GM23338 (cell line): ENCODE measurements at regions not wholly inside any gene's neighbourhood (a gene's known extent, or its start where the extent isn't known, plus 50 kb on each side); places are given as distances from the start of the nearest gene placed in this dataset.

Source experiments
- ATAC-seq: fragments of 200-7000 bp; cut with Tn5 transposase; 3 replicates; pipeline ENCODE4 v1.9.1; 2020
- DNase-seq: peaks from one replicate; pipeline ENCODE4 v3.0.0-alpha.2; 2015; ENCODE audit warnings: low spot score
- H2AFZ ChIP-seq: fragments of 200-600 bp; sonication (generic); 2 replicates; pipeline ENCODE4 v1.8.0; 2016; ENCODE audit warnings: antibody characterized with exemption, mild to moderate bottlenecking, moderate library complexity
- H3F3A ChIP-seq: fragments of 200-600 bp; sonication (generic); replicated peaks from 2 replicates; pipeline ENCODE4 v1.8.0; 2017; ENCODE audit warnings: antibody characterized with exemption, mixed run types, low read depth
- H3K27ac ChIP-seq: fragments of 200-600 bp; sonication (generic); 2 replicates; pipeline ENCODE4 v1.6.1; 2016; ENCODE audit warnings: low read depth
- H3K27me3 ChIP-seq: fragments of 200-600 bp; sonication (generic); 2 replicates; pipeline ENCODE4 v1.8.0; 2016; ENCODE audit warnings: mild to moderate bottlenecking, mixed run types, moderate library complexity; ENCODE audit not compliant: insufficient read depth
- H3K36me3 ChIP-seq: fragments of 200-600 bp; sonication (generic); 2 replicates; pipeline ENCODE4 v1.8.0; 2016; ENCODE audit warnings: mild to moderate bottlenecking; ENCODE audit not compliant: insufficient read depth
- H3K4me1 ChIP-seq: fragments of 200-600 bp; sonication (generic); 2 replicates; pipeline ENCODE4 v1.8.0; 2016; ENCODE audit warnings: mild to moderate bottlenecking, moderate library complexity; ENCODE audit not compliant: insufficient read depth
- H3K4me2 ChIP-seq: fragments of 200-600 bp; sonication (generic); 2 replicates; pipeline ENCODE4 v1.7.1; 2017; ENCODE audit warnings: mixed run types
- H3K4me3 ChIP-seq: fragments of 200-600 bp; sonication (generic); 2 replicates; pipeline ENCODE4 v1.6.1; 2016; ENCODE audit warnings: mixed run types
- H3K79me2 ChIP-seq: fragments of 200-600 bp; sonication (generic); replicated peaks from 2 replicates; pipeline ENCODE4 v1.8.0; 2017; ENCODE audit warnings: mild to moderate bottlenecking; ENCODE audit not compliant: insufficient read depth
- H3K9me2 ChIP-seq: fragments of 200-600 bp; sonication (generic); 2 replicates; pipeline ENCODE4 v1.8.0; 2017; ENCODE audit not compliant: insufficient read depth
- H4K20me1 ChIP-seq: fragments of 200-600 bp; sonication (generic); replicated peaks from 2 replicates; pipeline ENCODE4 v1.8.0; 2017; ENCODE audit warnings: mild to moderate bottlenecking; ENCODE audit not compliant: insufficient read depth
- H3K27ac Mint-ChIP-seq: 2 replicates; pipeline ENCODE4 v1.8.0; 2020; ENCODE audit warnings: inconsistent platforms, mild to moderate bottlenecking, moderate library complexity, mixed read lengths
- H3K27me3 Mint-ChIP-seq: 3 replicates; pipeline ENCODE4 v1.8.0; 2022; ENCODE audit warnings: low read depth, mild to moderate bottlenecking, moderate library complexity, mixed read lengths, inconsistent platforms; ENCODE audit not compliant: insufficient read depth, poor library complexity
- H3K36me3 Mint-ChIP-seq: 3 replicates; pipeline ENCODE4 v1.8.0; 2021; ENCODE audit warnings: low read depth, mild to moderate bottlenecking, inconsistent platforms, moderate library complexity, mixed read lengths
- H3K4me1 Mint-ChIP-seq: 3 replicates; pipeline ENCODE4 v1.8.0; 2020; ENCODE audit warnings: mild to moderate bottlenecking, inconsistent platforms, mixed read lengths
- H3K4me3 Mint-ChIP-seq: 3 replicates; pipeline ENCODE4 v1.8.0; 2021; ENCODE audit warnings: moderate library complexity, mild to moderate bottlenecking, inconsistent platforms, mixed read lengths
- H3K9me3 Mint-ChIP-seq: 3 replicates; pipeline ENCODE4 v1.8.0; 2020; ENCODE audit warnings: moderate library complexity, mild to moderate bottlenecking, inconsistent platforms, mixed read lengths
- CREB1 ChIP-seq: fragments of 250-450 bp; sonication (Bioruptor Pico); IDR thresholded peaks from 2 replicates; pipeline ENCODE4 v1.5.0; 2020; ENCODE audit warnings: low read depth, mild to moderate bottlenecking, moderate library complexity
- ETS1 ChIP-seq: IDR thresholded peaks from 2 replicates; pipeline ENCODE4 v1.6.1; 2016; ENCODE audit warnings: antibody characterized with exemption
- JUNB ChIP-seq: IDR thresholded peaks from one replicate; pipeline ENCODE4 v1.6.1; 2016; ENCODE audit warnings: antibody characterized with exemption; ENCODE audit not compliant: unreplicated experiment
- NANOG ChIP-seq: IDR thresholded peaks from 2 replicates; pipeline ENCODE4 v1.6.1; 2016; ENCODE audit warnings: antibody characterized with exemption, borderline replicate concordance
- POLR2AphosphoS5 ChIP-seq: IDR thresholded peaks from 2 replicates; pipeline ENCODE4 v1.6.1; 2016; ENCODE audit warnings: antibody characterized with exemption, low read depth
- REST ChIP-seq: IDR thresholded peaks from one replicate; pipeline ENCODE4 v1.6.1; 2018; ENCODE audit warnings: antibody characterized with exemption; ENCODE audit not compliant: unreplicated experiment
- ZNF114 ChIP-seq: fragments of 250-450 bp; sonication (Bioruptor Pico); IDR thresholded peaks from 2 replicates; pipeline ENCODE4 v1.5.0; 2020; ENCODE audit warnings: mild to moderate bottlenecking, moderate library complexity
- ZNF331 ChIP-seq: fragments of 250-450 bp; sonication (Bioruptor Pico); IDR thresholded peaks from 2 replicates; pipeline ENCODE4 v1.5.0; 2020; ENCODE audit warnings: low read depth, mild to moderate bottlenecking, moderate library complexity
- ZNF462 ChIP-seq: fragments of 250-450 bp; sonication (Bioruptor Pico); IDR thresholded peaks from 2 replicates; pipeline ENCODE4 v1.5.0; 2020; ENCODE audit warnings: mild to moderate bottlenecking, moderate library complexity

- Histone ChIP-seq H3F3A (no peaks in the 10 kb centered on the region), H3K36me3 (no peaks in the 10 kb centered on the region), H3K4me1 (no peaks in the 10 kb centered on the region), H2AFZ (no peak overlapping the region), H3K4me2 (no peak overlapping the region), H3K4me3 (no peak overlapping the region), H4K20me1 (no peaks in the 10 kb centered on the region), H3K9me2 (no peaks in the 10 kb centered on the region), H3K27ac (no peak overlapping the region), H3K79me2 (no peaks in the 10 kb centered on the region), H3K27me3 (no peaks in the 10 kb centered on the region)
- H3K36me3 Mint-ChIP-seq, result no peaks in the 10 kb centered on the region
- H3K9me3 Mint-ChIP-seq, result no peaks in the 10 kb centered on the region; the same call in 2 of the 3 replicates
- no peaks in the 10 kb centered on the region for H3K27me3 Mint-ChIP-seq
- ATAC-seq (no peak), DNase-seq (no peak)
- H3K27ac Mint-ChIP-seq, result no peak overlapping the region
- no peak overlapping the region for H3K4me3 Mint-ChIP-seq
- peaks cover 14% of the 10 kb centered on the region for H3K4me1 Mint-ChIP-seq
- TF ChIP-seq ZNF114 (no peak), ETS1 (no peak), CREB1 (CRISPR knock-in tag) (no peak), REST (no peak), JUNB (no peak), POLR2AphosphoS5 (no peak), NANOG (no peak), ZNF462 (CRISPR knock-in tag) (no peak), ZNF331 (CRISPR knock-in tag) (no peak)
Observed at GRCh38 chr5:67942421-67942820, 273.1 kb upstream of the PIK3R1 start.
